CD14-positive monocyte (primary cell): ENCODE measurements at regions not wholly inside any gene's neighbourhood (a gene's known extent, or its start where the extent isn't known, plus 50 kb on each side); places are given as distances from the start of the nearest gene placed in this dataset.
"Not testable (repeated sequence)": the region's sequence is repeated elsewhere in the genome, so short reads cannot be mapped to it uniquely, and the experiment has no call there.

Experiments used
- DNase-seq, 3 donors: peaks; one replicate each; pipeline ENCODE4 v3.0.0-alpha.2; 2011 to 2022
- H2AFZ ChIP-seq: 2 replicates; pipeline ENCODE4 v1.6.0; 2012; ENCODE audit warnings: mild to moderate bottlenecking, low read depth, low read length, inconsistent platforms; ENCODE audit not compliant: insufficient read depth, poor library complexity, severe bottlenecking
- H3K27ac ChIP-seq, 2 donors: 1 replicate in 1 of 2; 2 replicates in 1 of 2; pipeline ENCODE4 v1.5.1; 2012 to 2013; ENCODE audit warnings: low read length in 2 of 2, control low read depth in 1 of 2, inconsistent platforms in 1 of 2, low read depth in 1 of 2, mild to moderate bottlenecking in 1 of 2
- H3K27me3 ChIP-seq, 2 donors: one replicate each; pipeline versions ENCODE4 v1.6.0 to v1.6.1; 2011 to 2013; ENCODE audit warnings: low read length in 2 of 2; ENCODE audit not compliant: control insufficient read depth in 2 of 2, insufficient read depth in 2 of 2
- H3K36me3 ChIP-seq, 2 donors: replicated peaks in 1 of 2; 1 replicate in 1 of 2; 2 replicates in 1 of 2; pipeline versions ENCODE4 v1.5.1 to v1.6.1; 2012 to 2013; ENCODE audit warnings: low read length in 2 of 2, control low read depth in 1 of 2, inconsistent platforms in 1 of 2, mild to moderate bottlenecking in 1 of 2; ENCODE audit not compliant: insufficient read depth in 2 of 2, control insufficient read depth in 1 of 2
- H3K4me1 ChIP-seq, 2 donors: 1 replicate in 1 of 2; 2 replicates in 1 of 2; pipeline versions ENCODE4 v1.5.1 to v1.6.1; 2012 to 2013; ENCODE audit warnings: low read length in 2 of 2, control low read depth in 1 of 2, inconsistent platforms in 1 of 2, mild to moderate bottlenecking in 1 of 2, moderate library complexity in 1 of 2; ENCODE audit not compliant: insufficient read depth in 2 of 2, control insufficient read depth in 1 of 2
- H3K4me2 ChIP-seq: replicated peaks from 2 replicates; pipeline ENCODE3; 2012; ENCODE audit warnings: low read length, moderate library complexity, mild to moderate bottlenecking; ENCODE audit not compliant: poor library complexity, severe bottlenecking; ENCODE audit errors: extremely low read depth
- H3K4me3 ChIP-seq, 3 experiments: fragments of 200-600 bp in 1 of 3; sonication (generic) in 1 of 3; replicated peaks in 1 of 3; 1 replicate in 2 of 3; 2 replicates in 1 of 3; pipeline ENCODE4 v1.5.1; 2011 to 2013; ENCODE audit warnings: low read length in 3 of 3, mild to moderate bottlenecking in 3 of 3, control low read depth in 2 of 3, low read depth in 2 of 3, inconsistent platforms in 1 of 3, moderate library complexity in 1 of 3
- H3K79me2 ChIP-seq: 2 replicates; pipeline ENCODE4 v1.6.0; 2012; ENCODE audit warnings: mild to moderate bottlenecking, control low read depth, inconsistent platforms, low read length, moderate library complexity; ENCODE audit not compliant: insufficient read depth
- H3K9ac ChIP-seq: 2 replicates; pipeline ENCODE4 v1.6.0; 2017; ENCODE audit warnings: low read length, mild to moderate bottlenecking; ENCODE audit not compliant: insufficient read depth, poor library complexity, severe bottlenecking
- H3K9me3 ChIP-seq, 2 donors: replicated peaks in 1 of 2; 1 replicate in 1 of 2; 2 replicates in 1 of 2; pipeline versions ENCODE4 v1.5.1 to v1.6.1; 2012 to 2013; ENCODE audit warnings: low read length in 2 of 2, control low read depth in 1 of 2; ENCODE audit not compliant: control insufficient read depth in 1 of 2, insufficient read depth in 1 of 2
- H4K20me1 ChIP-seq: 2 replicates; pipeline ENCODE4 v1.6.0; 2012; ENCODE audit warnings: mild to moderate bottlenecking, low read length, control low read depth, moderate library complexity; ENCODE audit not compliant: insufficient read depth
- H3K27ac Mint-ChIP-seq, 7 donors: one replicate each; pipeline ENCODE4 v1.8.0; 2020; ENCODE audit warnings: mild to moderate bottlenecking in 7 of 7, mixed read lengths in 7 of 7, moderate library complexity in 6 of 7, inconsistent platforms in 2 of 7
- H3K27me3 Mint-ChIP-seq, 3 donors: one replicate each; pipeline ENCODE4 v1.8.0; 2021 to 2022; ENCODE audit warnings: low read depth in 3 of 3, mild to moderate bottlenecking in 3 of 3, mixed read lengths in 3 of 3, moderate library complexity in 3 of 3, inconsistent platforms in 1 of 3
- H3K36me3 Mint-ChIP-seq, 2 donors: one replicate each; pipeline ENCODE4 v1.8.0; 2020; ENCODE audit warnings: mixed read lengths in 2 of 2, inconsistent platforms in 1 of 2, mild to moderate bottlenecking in 1 of 2
- H3K4me1 Mint-ChIP-seq: one replicate; pipeline ENCODE4 v1.8.0; 2020; ENCODE audit warnings: mild to moderate bottlenecking, mixed read lengths
- H3K4me3 Mint-ChIP-seq, 2 donors: one replicate each; pipeline ENCODE4 v1.8.0; 2020; ENCODE audit warnings: mild to moderate bottlenecking in 2 of 2, mixed read lengths in 2 of 2, moderate library complexity in 1 of 2
- H3K9me3 Mint-ChIP-seq, 7 donors: one replicate each; pipeline ENCODE4 v1.8.0; 2020 to 2022; ENCODE audit warnings: mixed read lengths in 7 of 7, mild to moderate bottlenecking in 6 of 7, moderate library complexity in 6 of 7, inconsistent platforms in 2 of 7
- CTCF ChIP-seq: fragments of 200-600 bp; IDR thresholded peaks from one replicate; pipeline ENCODE4 v1.8.0; 2022; ENCODE audit warnings: antibody characterized with exemption, mild to moderate bottlenecking
- WGBS: methylation state at CpG from one replicate; pipeline ENCODE4 v1.1.5; 2013; ENCODE audit warnings: missing lambda C conversion rate; ENCODE audit not compliant: insufficient coverage; 5-methylcytosine and 5-hydroxymethylcytosine counted together
- intact Hi-C, 2 donors: fragments of 100-400 bp; cut with micrococcal nuclease; formaldehyde crosslinking; loops; one replicate each; pipeline versions ENCODE4 v1.15.0 to v1.15.1; 2023

DNA sequence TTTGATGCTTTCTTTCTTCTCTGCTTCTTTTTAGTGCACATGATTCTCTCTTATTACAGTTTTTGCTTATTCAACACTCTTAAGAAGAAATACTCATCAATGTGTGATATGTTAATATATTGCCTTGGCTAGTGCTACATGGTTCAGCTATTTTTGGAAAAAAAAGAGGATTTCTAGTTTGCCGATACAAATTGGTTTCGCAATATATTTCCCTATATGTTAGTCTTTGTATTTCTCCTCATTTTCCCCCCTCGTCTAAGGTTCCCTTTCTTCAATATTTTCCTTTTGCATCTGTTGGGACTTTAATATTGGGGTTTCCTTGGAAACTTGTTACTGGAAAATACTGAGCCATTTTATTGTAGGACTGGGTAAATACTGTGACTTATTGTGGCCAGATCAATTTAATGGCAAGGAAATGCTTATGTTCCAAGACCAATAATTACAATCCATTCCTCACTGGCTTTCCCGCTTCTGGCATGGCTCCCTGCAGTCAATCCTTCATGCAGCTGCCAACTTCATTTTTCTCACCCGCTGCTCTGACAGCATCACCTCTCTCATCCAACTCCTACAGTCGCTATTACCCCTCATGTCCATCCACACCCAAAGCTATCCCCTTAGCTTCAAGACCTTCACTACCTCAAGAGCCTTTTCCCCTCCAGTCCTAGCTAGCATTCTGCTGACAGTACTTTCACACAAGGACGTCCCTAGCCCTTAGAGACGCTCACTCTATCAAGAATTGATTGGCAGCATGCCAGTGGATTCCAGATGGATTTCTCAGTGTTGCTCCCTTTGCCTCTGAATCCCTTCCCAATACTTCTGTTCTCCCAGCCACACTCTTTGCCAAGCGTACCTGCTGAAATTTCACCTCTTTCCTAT, 280.1 kb upstream of the TMTC4 start:
- TF ChIP-seq CTCF, result no peak
- H2AFZ ChIP-seq, result no peak overlapping the region
- H3K4me1 ChIP-seq, result no peaks in the 10 kb centered on the region
- peaks cover 0 to 5% (median 0%) of the 10 kb centered on the region in 3 donors for H3K27me3 Mint-ChIP-seq
- intact Hi-C loops, result no loop called here
- H3K4me2 ChIP-seq, result no peak overlapping the region
- H3K36me3 ChIP-seq, result no peaks in the 10 kb centered on the region
- no peak overlapping the region for H3K9ac ChIP-seq
- DNase-seq, result no peak
- H3K4me3 ChIP-seq, result no peak overlapping the region
- no peak overlapping the region for H3K4me3 Mint-ChIP-seq
- peaks cover 3 to 12% (median 7%) of the 10 kb centered on the region in 7 donors for H3K9me3 Mint-ChIP-seq
- no peaks in the 10 kb centered on the region for H3K4me1 Mint-ChIP-seq
- H4K20me1 ChIP-seq, result no peaks in the 10 kb centered on the region
- no peaks in the 10 kb centered on the region for H3K79me2 ChIP-seq
- H3K27ac ChIP-seq, result no peak overlapping the region
- H3K27ac Mint-ChIP-seq, result no peak overlapping the region
- peaks cover 11 to 13% of the 10 kb centered on the region in 2 donors for H3K9me3 ChIP-seq
- H3K36me3 Mint-ChIP-seq, result no peaks in the 10 kb centered on the region
- 91% methylated on average over 5 of the region's 9 CpGs for WGBS
- H3K27me3 ChIP-seq, result no peaks in the 10 kb centered on the region

GRCh38 chr13:100951016-100951415, 276.4 kb upstream of the TMTC4 start:
- Mint-ChIP-seq H3K36me3 (no peaks in the 10 kb centered on the region), H3K27me3 (peaks cover 0 to 6% (median 0%) of the 10 kb centered on the region in 3 donors), H3K9me3 (peaks cover 6 to 25% (median 9%) of the 10 kb centered on the region in 7 donors), H3K27ac (no peak overlapping the region), H3K4me3 (no peak overlapping the region), H3K4me1 (no peaks in the 10 kb centered on the region)
- Histone ChIP-seq H3K9ac (no peak overlapping the region), H2AFZ (no peak overlapping the region), H3K9me3 (peaks cover 17 to 25% of the 10 kb centered on the region in 2 donors), H3K36me3 (no peaks in the 10 kb centered on the region), H3K4me2 (no peak overlapping the region), H3K27ac (no peak overlapping the region), H3K4me1 (no peaks in the 10 kb centered on the region), H3K4me3 (no peak overlapping the region), H3K27me3 (no peaks in the 10 kb centered on the region), H4K20me1 (no peaks in the 10 kb centered on the region), H3K79me2 (no peaks in the 10 kb centered on the region)
- no peak for TF ChIP-seq CTCF
- intact Hi-C loops, result no loop called here
- 96% methylated on average over 4 of the region's 4 CpGs for WGBS
- DNase-seq, result no peak

DNA sequence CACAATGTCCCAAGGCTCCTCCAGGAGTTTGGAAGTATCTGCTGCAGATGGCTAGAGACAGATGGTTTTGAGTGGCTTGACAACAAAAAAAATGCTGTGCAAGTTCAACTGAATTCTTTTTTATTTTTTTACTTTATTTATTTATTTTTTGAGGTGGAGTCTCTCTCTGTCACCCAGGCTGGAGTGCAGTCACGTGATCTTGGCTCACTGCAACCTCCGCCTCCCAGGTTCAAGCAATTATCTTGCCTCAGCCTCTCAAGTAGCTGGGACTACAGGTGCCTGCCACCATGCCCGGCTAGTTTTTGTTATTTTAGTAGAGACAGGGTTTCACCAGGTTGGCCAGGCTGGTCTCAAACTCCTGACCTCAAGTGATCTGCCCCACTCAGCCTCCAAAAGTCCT, 274.3 kb upstream of the TMTC4 start:
- H3K36me3 Mint-ChIP-seq, intact Hi-C loops: not testable (repeated sequence)

More for the DNA sequence above, 274.3 kb upstream of the TMTC4 start:
- H3K4me3 ChIP-seq, H3K9ac ChIP-seq, H3K4me3 Mint-ChIP-seq, DNase-seq, H3K27ac ChIP-seq, H4K20me1 ChIP-seq, H3K4me1 ChIP-seq, H2AFZ ChIP-seq, H3K4me1 Mint-ChIP-seq, H3K79me2 ChIP-seq, H3K36me3 ChIP-seq, H3K27me3 ChIP-seq, H3K27me3 Mint-ChIP-seq, H3K4me2 ChIP-seq, H3K27ac Mint-ChIP-seq: not testable (repeated sequence)
- peaks cover 5 to 28% (median 15%) of the 10 kb centered on the region in 7 donors for H3K9me3 Mint-ChIP-seq
- no CpG with 5 or more reads among the region's 3 CpGs for WGBS
- peaks cover 19 to 23% of the 10 kb centered on the region in 2 donors for H3K9me3 ChIP-seq
